CD14-positive monocyte (primary cell): ENCODE measurements at regions not wholly inside any gene's neighbourhood (a gene's known extent, or its start where the extent isn't known, plus 50 kb on each side); places are given as distances from the start of the nearest gene placed in this dataset.

Experiments
- DNase-seq, 3 donors: peaks; one replicate each; pipeline ENCODE4 v3.0.0-alpha.2; 2011 to 2022
- H2AFZ ChIP-seq: 2 replicates; pipeline ENCODE4 v1.6.0; 2012; ENCODE audit warnings: mild to moderate bottlenecking, low read depth, low read length, inconsistent platforms; ENCODE audit not compliant: insufficient read depth, poor library complexity, severe bottlenecking
- H3K27ac ChIP-seq, 2 donors: 1 replicate in 1 of 2; 2 replicates in 1 of 2; pipeline ENCODE4 v1.5.1; 2012 to 2013; ENCODE audit warnings: low read length in 2 of 2, control low read depth in 1 of 2, inconsistent platforms in 1 of 2, low read depth in 1 of 2, mild to moderate bottlenecking in 1 of 2
- H3K27me3 ChIP-seq, 2 donors: one replicate each; pipeline versions ENCODE4 v1.6.0 to v1.6.1; 2011 to 2013; ENCODE audit warnings: low read length in 2 of 2; ENCODE audit not compliant: control insufficient read depth in 2 of 2, insufficient read depth in 2 of 2
- H3K36me3 ChIP-seq, 2 donors: replicated peaks in 1 of 2; 1 replicate in 1 of 2; 2 replicates in 1 of 2; pipeline versions ENCODE4 v1.5.1 to v1.6.1; 2012 to 2013; ENCODE audit warnings: low read length in 2 of 2, control low read depth in 1 of 2, inconsistent platforms in 1 of 2, mild to moderate bottlenecking in 1 of 2; ENCODE audit not compliant: insufficient read depth in 2 of 2, control insufficient read depth in 1 of 2
- H3K4me1 ChIP-seq, 2 donors: 1 replicate in 1 of 2; 2 replicates in 1 of 2; pipeline versions ENCODE4 v1.5.1 to v1.6.1; 2012 to 2013; ENCODE audit warnings: low read length in 2 of 2, control low read depth in 1 of 2, inconsistent platforms in 1 of 2, mild to moderate bottlenecking in 1 of 2, moderate library complexity in 1 of 2; ENCODE audit not compliant: insufficient read depth in 2 of 2, control insufficient read depth in 1 of 2
- H3K4me2 ChIP-seq: replicated peaks from 2 replicates; pipeline ENCODE3; 2012; ENCODE audit warnings: low read length, moderate library complexity, mild to moderate bottlenecking; ENCODE audit not compliant: poor library complexity, severe bottlenecking; ENCODE audit errors: extremely low read depth
- H3K4me3 ChIP-seq, 3 experiments: fragments of 200-600 bp in 1 of 3; sonication (generic) in 1 of 3; replicated peaks in 1 of 3; 1 replicate in 2 of 3; 2 replicates in 1 of 3; pipeline ENCODE4 v1.5.1; 2011 to 2013; ENCODE audit warnings: low read length in 3 of 3, mild to moderate bottlenecking in 3 of 3, control low read depth in 2 of 3, low read depth in 2 of 3, inconsistent platforms in 1 of 3, moderate library complexity in 1 of 3
- H3K79me2 ChIP-seq: 2 replicates; pipeline ENCODE4 v1.6.0; 2012; ENCODE audit warnings: mild to moderate bottlenecking, control low read depth, inconsistent platforms, low read length, moderate library complexity; ENCODE audit not compliant: insufficient read depth
- H3K9ac ChIP-seq: 2 replicates; pipeline ENCODE4 v1.6.0; 2017; ENCODE audit warnings: low read length, mild to moderate bottlenecking; ENCODE audit not compliant: insufficient read depth, poor library complexity, severe bottlenecking
- H3K9me3 ChIP-seq, 2 donors: replicated peaks in 1 of 2; 1 replicate in 1 of 2; 2 replicates in 1 of 2; pipeline versions ENCODE4 v1.5.1 to v1.6.1; 2012 to 2013; ENCODE audit warnings: low read length in 2 of 2, control low read depth in 1 of 2; ENCODE audit not compliant: control insufficient read depth in 1 of 2, insufficient read depth in 1 of 2
- H4K20me1 ChIP-seq: 2 replicates; pipeline ENCODE4 v1.6.0; 2012; ENCODE audit warnings: mild to moderate bottlenecking, low read length, control low read depth, moderate library complexity; ENCODE audit not compliant: insufficient read depth
- H3K27ac Mint-ChIP-seq, 7 donors: one replicate each; pipeline ENCODE4 v1.8.0; 2020; ENCODE audit warnings: mild to moderate bottlenecking in 7 of 7, mixed read lengths in 7 of 7, moderate library complexity in 6 of 7, inconsistent platforms in 2 of 7
- H3K27me3 Mint-ChIP-seq, 3 donors: one replicate each; pipeline ENCODE4 v1.8.0; 2021 to 2022; ENCODE audit warnings: low read depth in 3 of 3, mild to moderate bottlenecking in 3 of 3, mixed read lengths in 3 of 3, moderate library complexity in 3 of 3, inconsistent platforms in 1 of 3
- H3K36me3 Mint-ChIP-seq, 2 donors: one replicate each; pipeline ENCODE4 v1.8.0; 2020; ENCODE audit warnings: mixed read lengths in 2 of 2, inconsistent platforms in 1 of 2, mild to moderate bottlenecking in 1 of 2
- H3K4me1 Mint-ChIP-seq: one replicate; pipeline ENCODE4 v1.8.0; 2020; ENCODE audit warnings: mild to moderate bottlenecking, mixed read lengths
- H3K4me3 Mint-ChIP-seq, 2 donors: one replicate each; pipeline ENCODE4 v1.8.0; 2020; ENCODE audit warnings: mild to moderate bottlenecking in 2 of 2, mixed read lengths in 2 of 2, moderate library complexity in 1 of 2
- H3K9me3 Mint-ChIP-seq, 7 donors: one replicate each; pipeline ENCODE4 v1.8.0; 2020 to 2022; ENCODE audit warnings: mixed read lengths in 7 of 7, mild to moderate bottlenecking in 6 of 7, moderate library complexity in 6 of 7, inconsistent platforms in 2 of 7
- CTCF ChIP-seq: fragments of 200-600 bp; IDR thresholded peaks from one replicate; pipeline ENCODE4 v1.8.0; 2022; ENCODE audit warnings: antibody characterized with exemption, mild to moderate bottlenecking
- WGBS: methylation state at CpG from one replicate; pipeline ENCODE4 v1.1.5; 2013; ENCODE audit warnings: missing lambda C conversion rate; ENCODE audit not compliant: insufficient coverage; 5-methylcytosine and 5-hydroxymethylcytosine counted together
- intact Hi-C, 2 donors: fragments of 100-400 bp; cut with micrococcal nuclease; formaldehyde crosslinking; loops; one replicate each; pipeline versions ENCODE4 v1.15.0 to v1.15.1; 2023

- no peaks in the 10 kb centered on the region for H3K9me3 Mint-ChIP-seq
- H3K9me3 ChIP-seq: no peaks in the 10 kb centered on the region
- no peaks in the 10 kb centered on the region for H3K27me3 Mint-ChIP-seq
- intact Hi-C loops: loop anchor here (5.0 kb wide), 3 partner anchors 35 to 75 kb away; no protein-coding TSS in a partner anchor
- H3K27ac Mint-ChIP-seq: peak overlapping the region; percentile 25 to 83 (median 78)
- H4K20me1 ChIP-seq: peaks cover 54% of the 10 kb centered on the region
- H3K79me2 ChIP-seq: peaks cover 84% of the 10 kb centered on the region
- no peak for TF ChIP-seq CTCF
- H3K4me3 Mint-ChIP-seq: peak overlapping the region; percentile 89 to 91
- H3K4me3 ChIP-seq: peak overlapping the region; percentile 47 to 89 (median 72)
- peak overlapping the region; percentile 25 to 81 for H3K27ac ChIP-seq
- peak overlapping the region; percentile 73 for H3K9ac ChIP-seq
- H3K4me1 ChIP-seq: peaks cover 41 to 63% of the 10 kb centered on the region in 2 donors
- peaks cover 52% of the 10 kb centered on the region for H3K4me1 Mint-ChIP-seq
- peak overlapping the region; percentile 91 for H3K4me2 ChIP-seq
- peaks cover 16 to 28% of the 10 kb centered on the region in 2 donors for H3K36me3 Mint-ChIP-seq
- no peaks in the 10 kb centered on the region for H3K27me3 ChIP-seq
- WGBS: under 1% methylated on average over 80 of the region's 81 CpGs
- peak overlapping the region; percentile 65 for H2AFZ ChIP-seq
- H3K36me3 ChIP-seq: peaks cover 6 to 10% of the 10 kb centered on the region in 2 donors
- peak; percentile 51 to 67 (median 62) for DNase-seq
These were observed 78.0 kb upstream of the PPARA start for GRCh38 chr22:46072110-46072881.

GRCh38 chr22:46072981-46073682, 77.2 kb upstream of the PPARA start:
- Mint-ChIP-seq H3K4me3 (peak overlapping the region; percentile 89 to 91), H3K27ac (peak overlapping the region in 4 of 7 donors; percentile 19 to 81 (median 48)), H3K9me3 (no peaks in the 10 kb centered on the region), H3K27me3 (no peaks in the 10 kb centered on the region), H3K4me1 (peaks cover 50% of the 10 kb centered on the region), H3K36me3 (peaks cover 16 to 32% of the 10 kb centered on the region in 2 donors)
- TF ChIP-seq CTCF: no peak
- Histone ChIP-seq H4K20me1 (peaks cover 61% of the 10 kb centered on the region), H3K4me2 (peak overlapping the region; percentile 91), H3K79me2 (peaks cover 84% of the 10 kb centered on the region), H3K27me3 (no peaks in the 10 kb centered on the region), H3K4me3 (peak overlapping the region; percentile 47 to 89 (median 72)), H2AFZ (peak overlapping the region; percentile 65), H3K27ac (peak overlapping the region in 1 of 2 donors; percentile 81), H3K9ac (peak overlapping the region; percentile 73), H3K36me3 (peaks cover 6 to 11% of the 10 kb centered on the region in 2 donors), H3K9me3 (no peaks in the 10 kb centered on the region), H3K4me1 (peaks cover 41 to 54% of the 10 kb centered on the region in 2 donors)
- DNase-seq: no peak
- intact Hi-C loops: loop anchor here (5.0 kb wide), 3 partner anchors 36 to 76 kb away; no protein-coding TSS in a partner anchor
- WGBS: 57% methylated on average over 9 of the region's 16 CpGs
